HepG2 (cell line): ENCODE measurements at regions not wholly inside any gene's neighbourhood (a gene's known extent, or its start where the extent isn't known, plus 50 kb on each side); places are given as distances from the start of the nearest gene placed in this dataset.

Source experiments
- ATAC-seq: fragments of 200-7000 bp; cut with Tn5 transposase; 3 replicates; pipeline ENCODE4 v1.9.1; 2020; ENCODE audit warnings: mild to moderate bottlenecking, moderate library complexity
- BruUV-seq: library from RNA; stranded (reverse); fragments of 400-500 nt; replicated peaks from 2 replicates; lab custom pipeline; 2021; lab: Mats Ljungman, UMichigan
- CTCF ChIA-PET: fragments of 300-600 bp; formaldehyde crosslinking; extraction: SDS; loops from one replicate; lab custom pipeline; 2021; ENCODE audit warnings: low total read pairs, inconsistent platforms, low intra/inter-chr PET ratio; lab: Yijun Ruan, JAX
- POLR2A ChIA-PET: fragments of 350-600 bp; sonication (Branson Sonifier 250); formaldehyde crosslinking; loops from one replicate; lab custom pipeline; 2020; ENCODE audit warnings: antibody characterized with exemption, inconsistent platforms; lab: Yijun Ruan, JAX
- DNase-seq: peaks from one replicate; pipeline ENCODE4 v3.0.0-alpha.2; 2015; ENCODE audit warnings: low spot score
- FAIRE-seq: peaks from 3 replicates; lab custom pipeline; 2011; peaks lifted over from hg19 to GRCh38; lab: Jason Lieb, UNC
- H2AFZ ChIP-seq: one replicate; pipeline ENCODE4 v1.6.1; 2011; ENCODE audit warnings: low read length, inconsistent platforms
- H3K27ac ChIP-seq: fragments of 300-600 bp; 3 replicates; pipeline ENCODE4 v1.8.0; 2011; ENCODE audit warnings: mixed run types, mild to moderate bottlenecking, mixed read lengths, low read length, inconsistent platforms; ENCODE audit not compliant: insufficient read depth; ENCODE audit errors: extremely low read length
- H3K27me3 ChIP-seq, 2 experiments: fragments of 200-600 bp in 1 of 2; 2 replicates in 1 of 2; 3 replicates in 1 of 2; pipeline versions ENCODE4 v1.6.0 to v1.8.0; 2011; ENCODE audit warnings: low read length in 2 of 2, mild to moderate bottlenecking in 2 of 2, moderate library complexity in 2 of 2, inconsistent platforms in 1 of 2; ENCODE audit not compliant: insufficient read depth in 2 of 2, control insufficient read depth in 1 of 2
- H3K36me3 ChIP-seq, 2 experiments: fragments of 200-600 bp in 1 of 2; replicated peaks in 1 of 2; 2 replicates in 1 of 2; 3 replicates in 1 of 2; pipeline versions ENCODE4 v1.5.1 to v1.8.0; 2011; ENCODE audit warnings: low read length in 2 of 2, inconsistent platforms in 1 of 2; ENCODE audit not compliant: insufficient read depth in 2 of 2, control insufficient read depth in 1 of 2
- H3K4me1 ChIP-seq: 2 replicates; pipeline ENCODE4 v1.5.1; 2012; ENCODE audit warnings: low read length, inconsistent platforms; ENCODE audit not compliant: insufficient read depth
- H3K4me2 ChIP-seq: 2 replicates; pipeline ENCODE4 v1.6.0; 2011; ENCODE audit warnings: low read depth, low read length, inconsistent platforms
- H3K4me3 ChIP-seq, 3 experiments: fragments of 200-600 bp in 1 of 3; sonication (generic), shearing (Covaris generic) in 1 of 3; replicated peaks in 1 of 3; 2 replicates each; pipeline ENCODE4 v1.5.1; 2011 to 2016; ENCODE audit warnings: low read length in 3 of 3, inconsistent platforms in 2 of 3, low read depth in 2 of 3, mild to moderate bottlenecking in 2 of 3, control low read depth in 1 of 3, mixed read lengths in 1 of 3; ENCODE audit not compliant: insufficient read depth in 1 of 3
- H3K79me2 ChIP-seq: one replicate; pipeline ENCODE4 v1.6.1; 2011; ENCODE audit warnings: low read length, inconsistent platforms; ENCODE audit not compliant: insufficient read depth
- H3K9ac ChIP-seq: 2 replicates; pipeline ENCODE4 v1.6.0; 2011; ENCODE audit warnings: mild to moderate bottlenecking, low read depth, low read length, inconsistent platforms; ENCODE audit not compliant: insufficient read depth
- H3K9me3 ChIP-seq: 2 replicates; pipeline ENCODE4 v1.5.1; 2012; ENCODE audit warnings: mild to moderate bottlenecking, low read length
- H4K20me1 ChIP-seq: 2 replicates; pipeline ENCODE4 v1.6.0; 2011; ENCODE audit warnings: inconsistent platforms, mild to moderate bottlenecking, low read length, moderate library complexity; ENCODE audit not compliant: insufficient read depth
- AKAP8 ChIP-seq: sonication (generic); formaldehyde crosslinking; IDR thresholded peaks from 2 replicates; pipeline ENCODE4 v1.5.1; 2020; ENCODE audit warnings: mild to moderate bottlenecking, missing genetic modification reagents
- CAMTA2 ChIP-seq: sonication (generic); formaldehyde crosslinking; IDR thresholded peaks from 2 replicates; pipeline ENCODE4 v1.4.0; 2020; ENCODE audit warnings: mild to moderate bottlenecking, missing genetic modification reagents, borderline replicate concordance
- KLF6 ChIP-seq: IDR thresholded peaks from 2 replicates; pipeline ENCODE4 v1.8.0; 2016; ENCODE audit warnings: missing biosample characterization, missing genetic modification reagents
- MATR3 ChIP-seq: sonication (generic); formaldehyde crosslinking; IDR thresholded peaks from 2 replicates; pipeline ENCODE4 v1.4.0; 2020; ENCODE audit warnings: missing genetic modification reagents
- PHB2 ChIP-seq: fragments of 450-650 bp; IDR thresholded peaks from 2 replicates; pipeline ENCODE4 v1.6.1; 2018; ENCODE audit not compliant: partially characterized antibody
- ZNF546 ChIP-seq: sonication (generic); formaldehyde crosslinking; conservative IDR thresholded peaks from 2 replicates; pipeline ENCODE4 v1.8.1; 2023; ENCODE audit warnings: mild to moderate bottlenecking, missing genetic modification reagents
- ZNF557 ChIP-seq: sonication (generic); formaldehyde crosslinking; IDR thresholded peaks from 2 replicates; pipeline ENCODE4 v1.4.0; 2020; ENCODE audit warnings: missing genetic modification reagents
- ZNF572 ChIP-seq: sonication (generic); formaldehyde crosslinking; IDR thresholded peaks from 2 replicates; pipeline ENCODE4 v1.5.1; 2020; ENCODE audit warnings: mild to moderate bottlenecking, missing genetic modification reagents
- ZNF724P ChIP-seq: sonication (generic); formaldehyde crosslinking; IDR thresholded peaks from 2 replicates; pipeline ENCODE4 v1.8.0; 2022; ENCODE audit warnings: missing genetic modification reagents, borderline replicate concordance
- WGBS: methylation state at CpG from one replicate; pipeline ENCODE4 v1.1.6; 2017; ENCODE audit warnings: low lambda C conversion rate; 5-methylcytosine and 5-hydroxymethylcytosine counted together
- in situ Hi-C: cut with HindIII; loops from 2 replicates; pipeline ENCODE4 v1.10.0; 2017; ENCODE audit warnings: low pct_unique_long_range_greater_than_20kb; ENCODE audit not compliant: extremely low pct_ligation_motif_present
- intact Hi-C: fragments of 100-400 bp; cut with micrococcal nuclease; formaldehyde crosslinking; loops from one replicate; pipeline ENCODE4 v1.10.0; 2022; ENCODE audit not compliant: unreplicated experiment
- TF ChIP-seq, protein P1 (sequence below): sonication (generic); formaldehyde crosslinking; IDR thresholded peaks from 2 replicates; pipeline ENCODE4 v1.4.0; 2020; ENCODE audit warnings: mild to moderate bottlenecking, missing genetic modification reagents
- TF ChIP-seq, protein P2 (sequence below): conservative IDR thresholded peaks from 2 replicates; pipeline ENCODE4 v1.6.1; 2018; ENCODE audit warnings: missing genetic modification reagents
- TF ChIP-seq, protein P3 (sequence below): sonication (generic); formaldehyde crosslinking; IDR thresholded peaks from 2 replicates; pipeline ENCODE4 v1.4.0; 2020; ENCODE audit warnings: missing genetic modification reagents

DNA sequence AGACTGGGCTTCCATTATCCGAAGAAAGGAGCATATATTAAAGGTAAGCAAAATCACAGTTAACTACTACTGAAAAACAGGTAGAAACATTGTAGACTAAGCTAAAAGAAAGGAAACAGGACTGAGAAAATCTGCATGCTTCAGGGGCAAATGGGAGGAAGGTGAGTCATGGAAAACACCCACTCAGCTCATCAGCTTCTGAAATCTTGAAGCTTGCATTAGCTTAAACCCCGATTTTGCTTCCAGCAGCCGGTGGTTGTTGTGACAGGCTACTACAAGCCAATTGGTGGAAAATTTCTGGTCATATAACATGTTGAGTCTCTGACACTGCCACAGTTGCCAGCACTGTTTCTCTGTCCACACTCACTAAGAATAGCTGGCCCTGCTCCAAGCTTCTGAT is 179.6 kb upstream of the PUM3 start:
- ChIA-PET CTCF (no interaction called here), POLR2A (no interaction called here)
- H3K36me3 ChIP-seq = no peaks in the 10 kb centered on the region
- no TSS peak for BruUV-seq
- no peak overlapping the region for H3K9ac ChIP-seq
- no peak overlapping the region for H3K4me3 ChIP-seq
- no peaks in the 10 kb centered on the region for H3K79me2 ChIP-seq
- WGBS = 0% methylated on average over 1 of the region's 3 CpGs
- no peaks in the 10 kb centered on the region for H4K20me1 ChIP-seq
- no peak for FAIRE-seq
- no peak overlapping the region for H2AFZ ChIP-seq
- no peaks in the 10 kb centered on the region for H3K4me1 ChIP-seq
- no peak for DNase-seq
- no peaks in the 10 kb centered on the region for H3K9me3 ChIP-seq
- no peak for ATAC-seq
- TF ChIP-seq ZNF557 (no peak), CAMTA2 (CRISPR knock-in tag) (no peak), PHB2 (no peak), ZNF572 (CRISPR knock-in tag) (no peak)
- H3K27me3 ChIP-seq = no peaks in the 10 kb centered on the region
- in situ Hi-C loops (no loop called here), intact Hi-C loops (loop anchor here (5.0 kb wide), 1 partner anchor 1329 kb away; no protein-coding TSS in a partner anchor)
- H3K4me2 ChIP-seq = no peak overlapping the region
- no peak overlapping the region for H3K27ac ChIP-seq

DNA sequence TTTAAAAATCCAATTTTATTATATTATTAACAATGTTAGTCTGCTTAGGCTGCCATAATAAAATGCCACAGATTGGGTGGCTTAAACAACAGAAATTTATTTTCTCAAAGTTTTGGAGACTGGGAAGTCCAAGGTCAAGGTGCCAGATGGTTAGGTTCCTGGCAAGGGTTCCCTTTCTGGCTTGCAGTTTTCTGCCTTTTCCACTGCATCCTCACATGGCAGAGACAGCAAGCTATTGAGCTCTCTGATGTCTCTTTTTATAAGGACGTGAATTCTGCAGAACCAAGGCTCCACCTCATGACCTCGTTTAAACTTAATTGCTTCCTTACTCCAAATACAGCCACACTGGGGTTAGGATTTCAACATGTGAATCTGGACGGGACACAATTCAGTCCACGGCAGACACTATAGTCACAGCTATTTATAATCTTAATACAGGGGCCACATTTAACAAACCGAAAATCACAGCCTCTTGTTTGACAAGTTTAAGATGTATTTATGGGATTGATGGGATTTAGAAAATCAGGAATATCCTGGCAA is 174.9 kb upstream of the PUM3 start:
- WGBS = 26% methylated on average over 5 of the region's 5 CpGs
- POLR2A ChIA-PET = no interaction called here
- TF ChIP-seq, protein P1, sequence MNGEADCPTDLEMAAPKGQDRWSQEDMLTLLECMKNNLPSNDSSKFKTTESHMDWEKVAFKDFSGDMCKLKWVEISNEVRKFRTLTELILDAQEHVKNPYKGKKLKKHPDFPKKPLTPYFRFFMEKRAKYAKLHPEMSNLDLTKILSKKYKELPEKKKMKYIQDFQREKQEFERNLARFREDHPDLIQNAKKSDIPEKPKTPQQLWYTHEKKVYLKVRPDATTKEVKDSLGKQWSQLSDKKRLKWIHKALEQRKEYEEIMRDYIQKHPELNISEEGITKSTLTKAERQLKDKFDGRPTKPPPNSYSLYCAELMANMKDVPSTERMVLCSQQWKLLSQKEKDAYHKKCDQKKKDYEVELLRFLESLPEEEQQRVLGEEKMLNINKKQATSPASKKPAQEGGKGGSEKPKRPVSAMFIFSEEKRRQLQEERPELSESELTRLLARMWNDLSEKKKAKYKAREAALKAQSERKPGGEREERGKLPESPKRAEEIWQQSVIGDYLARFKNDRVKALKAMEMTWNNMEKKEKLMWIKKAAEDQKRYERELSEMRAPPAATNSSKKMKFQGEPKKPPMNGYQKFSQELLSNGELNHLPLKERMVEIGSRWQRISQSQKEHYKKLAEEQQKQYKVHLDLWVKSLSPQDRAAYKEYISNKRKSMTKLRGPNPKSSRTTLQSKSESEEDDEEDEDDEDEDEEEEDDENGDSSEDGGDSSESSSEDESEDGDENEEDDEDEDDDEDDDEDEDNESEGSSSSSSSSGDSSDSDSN (CRISPR knock-in tag) = no peak
- TF ChIP-seq ZNF724P (CRISPR knock-in tag) = no peak
- TF ChIP-seq, protein P2, sequence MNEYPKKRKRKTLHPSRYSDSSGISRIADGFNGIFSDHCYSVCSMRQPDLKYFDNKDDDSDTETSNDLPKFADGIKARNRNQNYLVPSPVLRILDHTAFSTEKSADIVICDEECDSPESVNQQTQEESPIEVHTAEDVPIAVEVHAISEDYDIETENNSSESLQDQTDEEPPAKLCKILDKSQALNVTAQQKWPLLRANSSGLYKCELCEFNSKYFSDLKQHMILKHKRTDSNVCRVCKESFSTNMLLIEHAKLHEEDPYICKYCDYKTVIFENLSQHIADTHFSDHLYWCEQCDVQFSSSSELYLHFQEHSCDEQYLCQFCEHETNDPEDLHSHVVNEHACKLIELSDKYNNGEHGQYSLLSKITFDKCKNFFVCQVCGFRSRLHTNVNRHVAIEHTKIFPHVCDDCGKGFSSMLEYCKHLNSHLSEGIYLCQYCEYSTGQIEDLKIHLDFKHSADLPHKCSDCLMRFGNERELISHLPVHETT = no peak
- no peak for TF ChIP-seq ZNF546 (CRISPR knock-in tag)
- no peak for TF ChIP-seq AKAP8 (CRISPR knock-in tag)
- no peak for TF ChIP-seq KLF6 (CRISPR knock-in tag)
- TF ChIP-seq, protein P3, sequence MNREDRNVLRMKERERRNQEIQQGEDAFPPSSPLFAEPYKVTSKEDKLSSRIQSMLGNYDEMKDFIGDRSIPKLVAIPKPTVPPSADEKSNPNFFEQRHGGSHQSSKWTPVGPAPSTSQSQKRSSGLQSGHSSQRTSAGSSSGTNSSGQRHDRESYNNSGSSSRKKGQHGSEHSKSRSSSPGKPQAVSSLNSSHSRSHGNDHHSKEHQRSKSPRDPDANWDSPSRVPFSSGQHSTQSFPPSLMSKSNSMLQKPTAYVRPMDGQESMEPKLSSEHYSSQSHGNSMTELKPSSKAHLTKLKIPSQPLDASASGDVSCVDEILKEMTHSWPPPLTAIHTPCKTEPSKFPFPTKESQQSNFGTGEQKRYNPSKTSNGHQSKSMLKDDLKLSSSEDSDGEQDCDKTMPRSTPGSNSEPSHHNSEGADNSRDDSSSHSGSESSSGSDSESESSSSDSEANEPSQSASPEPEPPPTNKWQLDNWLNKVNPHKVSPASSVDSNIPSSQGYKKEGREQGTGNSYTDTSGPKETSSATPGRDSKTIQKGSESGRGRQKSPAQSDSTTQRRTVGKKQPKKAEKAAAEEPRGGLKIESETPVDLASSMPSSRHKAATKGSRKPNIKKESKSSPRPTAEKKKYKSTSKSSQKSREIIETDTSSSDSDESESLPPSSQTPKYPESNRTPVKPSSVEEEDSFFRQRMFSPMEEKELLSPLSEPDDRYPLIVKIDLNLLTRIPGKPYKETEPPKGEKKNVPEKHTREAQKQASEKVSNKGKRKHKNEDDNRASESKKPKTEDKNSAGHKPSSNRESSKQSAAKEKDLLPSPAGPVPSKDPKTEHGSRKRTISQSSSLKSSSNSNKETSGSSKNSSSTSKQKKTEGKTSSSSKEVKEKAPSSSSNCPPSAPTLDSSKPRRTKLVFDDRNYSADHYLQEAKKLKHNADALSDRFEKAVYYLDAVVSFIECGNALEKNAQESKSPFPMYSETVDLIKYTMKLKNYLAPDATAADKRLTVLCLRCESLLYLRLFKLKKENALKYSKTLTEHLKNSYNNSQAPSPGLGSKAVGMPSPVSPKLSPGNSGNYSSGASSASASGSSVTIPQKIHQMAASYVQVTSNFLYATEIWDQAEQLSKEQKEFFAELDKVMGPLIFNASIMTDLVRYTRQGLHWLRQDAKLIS (CRISPR knock-in tag) = no peak
- no peak for TF ChIP-seq MATR3 (CRISPR knock-in tag)

More for the DNA sequence above, 174.9 kb upstream of the PUM3 start:
- BruUV-seq = no TSS peak
- Histone ChIP-seq H2AFZ (no peak overlapping the region), H3K4me3 (no peak overlapping the region), H3K9me3 (no peaks in the 10 kb centered on the region), H3K4me1 (no peaks in the 10 kb centered on the region), H3K9ac (no peak overlapping the region), H3K36me3 (no peaks in the 10 kb centered on the region), H4K20me1 (no peaks in the 10 kb centered on the region), H3K27me3 (no peaks in the 10 kb centered on the region), H3K4me2 (no peak overlapping the region), H3K27ac (no peak overlapping the region), H3K79me2 (no peaks in the 10 kb centered on the region)
- no peak for DNase-seq
- FAIRE-seq = no peak
- ATAC-seq = no peak
- CTCF ChIA-PET = no interaction called here
- intact Hi-C loops (no loop called here), in situ Hi-C loops (no loop called here)
